HFF-Myc (cell line): ENCODE measurements at regions not wholly inside any gene's neighbourhood (a gene's known extent, or its start where the extent isn't known, plus 50 kb on each side); places are given as distances from the start of the nearest gene placed in this dataset.

Experiments
- DNase-seq: peaks from one replicate; pipeline ENCODE4 v3.0.0-alpha.2; 2011; ENCODE audit warnings: low read depth; ENCODE audit errors: extremely low read depth
- H3K4me3 ChIP-seq: replicated peaks from 2 replicates; pipeline ENCODE4 v1.5.1; 2011; ENCODE audit warnings: low read depth, mild to moderate bottlenecking, control low read depth, low read length
- CTCF ChIP-seq: IDR thresholded peaks from 2 replicates; pipeline ENCODE4 v1.5.1; 2012; ENCODE audit warnings: mild to moderate bottlenecking, low read depth, low read length, control low read depth; ENCODE audit errors: missing control alignments

- no peak overlapping the region for H3K4me3 ChIP-seq
- no peak for DNase-seq
- no peak for TF ChIP-seq CTCF
Observed at GRCh38 chr3:72539856-72540255, 308.4 kb downstream of the SHQ1 start.

GRCh38 chr3:72538070-72538745 is 310.0 kb downstream of the SHQ1 start:
- DNase-seq: no peak
- TF ChIP-seq CTCF: no peak
- H3K4me3 ChIP-seq: no peak overlapping the region

- no peak for TF ChIP-seq CTCF
- no peak for DNase-seq
- H3K4me3 ChIP-seq: no peak overlapping the region
Observed at GRCh38 chr3:72537448-72537847, 310.8 kb downstream of the SHQ1 start.

- no peak overlapping the region for H3K4me3 ChIP-seq
- DNase-seq: no peak
- TF ChIP-seq CTCF: no peak
Observed at GRCh38 chr3:72536878-72537267, 311.4 kb downstream of the SHQ1 start.

GRCh38 chr3:72536206-72536877 is 311.9 kb downstream of the SHQ1 start:
- H3K4me3 ChIP-seq: no peak overlapping the region
- no peak for DNase-seq
- TF ChIP-seq CTCF: no peak

GRCh38 chr3:72535772-72536171 is 312.5 kb downstream of the SHQ1 start:
- TF ChIP-seq CTCF: no peak
- H3K4me3 ChIP-seq: no peak overlapping the region
- DNase-seq: no peak
